ENCODE measurements at regions not wholly inside any gene's neighbourhood (a gene's known extent, or its start where the extent isn't known, plus 50 kb on each side); places are given as distances from the start of the nearest gene placed in this dataset.

DNA sequence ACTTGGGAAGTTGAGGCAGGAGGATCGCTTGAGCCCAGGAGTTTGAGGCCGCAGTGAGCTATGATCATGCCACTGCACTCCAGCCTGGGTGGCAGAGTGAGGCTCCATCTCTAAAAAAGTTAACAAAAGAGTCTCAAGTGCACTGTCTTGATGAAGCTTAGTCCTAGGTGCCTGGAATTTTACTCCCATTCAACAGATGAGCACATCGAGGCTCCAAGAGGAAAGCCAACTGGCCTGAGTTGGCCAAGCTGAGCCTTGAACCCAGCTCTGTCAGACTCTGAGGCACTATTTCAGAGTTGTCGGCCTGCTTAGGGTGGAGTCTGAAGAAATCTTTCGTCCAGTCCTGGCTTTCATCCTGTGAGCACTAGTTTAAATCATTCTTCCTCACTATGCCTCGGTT lies 98.1 kb upstream of the MAP1LC3B2 start:
- DNase-seq: no peak

GRCh38 chr12:116463366-116463765 lies 95.8 kb upstream of the MAP1LC3B2 start:
- DNase-seq: no peak

DNA sequence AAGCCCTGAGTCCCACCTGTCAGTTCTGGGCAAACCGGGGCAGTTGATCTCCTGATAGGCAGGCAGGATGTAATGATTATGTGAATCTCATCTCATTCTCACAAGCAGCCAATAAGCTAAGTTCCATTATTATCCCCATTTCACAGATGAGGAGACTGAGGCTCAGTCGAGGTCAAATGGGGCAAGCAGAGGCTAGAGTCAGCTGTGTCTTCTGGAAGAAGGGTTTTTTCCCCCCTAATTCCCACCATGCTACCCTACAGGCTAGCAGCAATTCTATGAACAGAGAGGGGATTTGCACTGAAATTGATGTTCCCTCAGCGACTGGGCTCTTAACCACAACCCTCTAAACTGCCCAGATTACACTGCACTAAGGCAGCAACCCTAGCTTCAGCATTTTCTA lies 93.8 kb upstream of the MAP1LC3B2 start:
- no peak for DNase-seq

GRCh38 chr12:116465856-116466255 lies 93.3 kb upstream of the MAP1LC3B2 start:
- no peak for DNase-seq

DNA sequence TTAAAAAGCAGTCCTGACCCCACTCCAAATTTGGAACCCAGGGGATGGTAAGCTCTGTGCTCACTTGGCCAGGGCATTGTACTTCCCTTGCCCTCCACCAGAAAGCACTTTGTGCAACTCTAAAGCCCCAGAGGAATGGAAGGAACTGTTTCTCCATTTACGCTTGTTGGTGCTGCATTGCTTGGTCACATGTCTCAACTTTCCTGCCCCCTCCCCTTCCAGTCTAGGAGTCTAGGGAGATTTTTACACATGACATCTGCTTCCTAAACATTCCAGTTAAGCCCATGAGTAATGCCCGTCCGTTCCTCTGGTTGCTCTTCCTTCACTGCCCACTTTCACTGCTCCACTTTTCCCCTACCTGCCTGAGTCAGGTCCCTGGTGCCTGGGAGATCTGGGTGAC lies 92.6 kb upstream of the MAP1LC3B2 start:
- DNase-seq: no peak

DNA sequence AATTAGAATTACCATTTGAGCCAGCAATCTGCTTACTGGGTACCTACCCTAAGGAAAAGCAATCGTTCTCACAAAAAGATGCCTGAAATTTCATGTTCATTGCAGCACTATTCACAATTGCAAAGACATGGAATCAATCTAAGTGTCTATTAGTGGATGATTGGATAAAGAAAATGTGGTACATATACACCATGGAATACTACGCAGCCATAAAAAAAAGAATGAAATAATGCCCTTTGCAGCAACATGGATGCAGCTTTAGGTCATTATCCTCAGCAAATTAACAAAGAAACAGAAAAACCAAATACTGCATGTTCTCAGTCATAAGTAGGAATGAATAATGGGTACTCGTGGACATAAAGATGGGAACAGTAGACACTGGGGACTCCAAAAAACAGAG lies 89.8 kb upstream of the MAP1LC3B2 start:
- no peak for DNase-seq

GRCh38 chr12:116471544-116471943 lies 87.6 kb upstream of the MAP1LC3B2 start:
- DNase-seq: no peak

GRCh38 chr12:116472193-116472592 lies 87.0 kb upstream of the MAP1LC3B2 start:
- no peak for DNase-seq

- no peak for DNase-seq
These were observed 85.8 kb upstream of the MAP1LC3B2 start for GRCh38 chr12:116473416-116473815.

GRCh38 chr12:116474331-116474730 lies 84.8 kb upstream of the MAP1LC3B2 start:
- DNase-seq: no peak

GRCh38 chr12:116474899-116475298 lies 84.3 kb upstream of the MAP1LC3B2 start:
- DNase-seq: no peak

DNA sequence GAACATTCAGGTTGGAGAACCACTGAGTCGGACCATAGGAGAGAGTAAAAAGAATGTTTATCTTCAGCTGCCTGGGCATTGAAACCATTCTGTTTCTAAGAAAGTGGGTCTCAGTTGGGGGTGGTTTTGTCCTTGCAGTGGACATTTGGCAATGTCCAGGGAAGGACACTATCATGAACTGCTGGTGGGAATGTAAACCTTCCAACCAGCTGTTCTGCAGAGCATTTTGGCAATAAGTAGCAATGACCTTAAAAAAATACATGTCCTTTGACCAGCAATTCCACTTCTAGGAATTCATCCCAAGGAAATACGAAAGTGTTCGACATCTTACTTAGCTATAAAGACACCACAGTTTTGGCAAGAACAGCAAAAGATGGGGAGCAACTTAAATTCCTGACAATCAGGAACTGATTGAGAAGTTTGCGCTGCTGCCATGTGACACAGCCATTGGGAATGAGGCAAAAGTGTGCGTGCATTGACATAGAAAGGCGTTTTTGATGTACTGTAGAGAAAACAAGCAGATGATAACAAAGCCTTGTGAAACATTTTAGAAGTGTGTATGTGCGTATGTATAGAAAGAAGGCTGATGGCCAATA lies 82.9 kb upstream of the MAP1LC3B2 start:
- no peak for DNase-seq

GRCh38 chr12:116478243-116478773 lies 80.9 kb upstream of the MAP1LC3B2 start:
- no peak for DNase-seq

GRCh38 chr12:116480210-116480810 lies 78.9 kb upstream of the MAP1LC3B2 start:
- DNase-seq: no peak

- DNase-seq: no peak
These were observed 77.5 kb upstream of the MAP1LC3B2 start for GRCh38 chr12:116481726-116482125.

- DNase-seq: no peak
These were observed 77.0 kb upstream of the MAP1LC3B2 start for GRCh38 chr12:116482179-116482578.

DNA sequence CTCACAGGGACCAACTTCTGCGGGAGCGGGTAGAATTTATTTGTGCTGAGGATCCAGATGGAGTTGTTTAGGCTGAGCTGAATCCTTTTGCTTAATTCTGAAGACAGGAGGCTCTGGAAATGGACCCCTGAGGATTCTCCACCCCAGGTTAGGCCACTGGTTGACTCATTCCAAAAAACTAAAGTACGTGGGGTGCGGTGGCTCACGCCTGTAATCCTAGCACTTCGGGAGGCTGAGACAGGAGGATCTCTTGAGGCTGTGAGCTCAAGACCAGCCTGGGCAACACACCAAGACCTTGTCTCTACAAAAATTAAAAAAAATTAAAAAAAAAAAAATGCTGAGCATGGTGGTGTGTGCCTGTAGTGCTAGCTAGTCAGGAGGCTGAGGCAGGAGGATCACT lies 76.3 kb upstream of the MAP1LC3B2 start:
- no peak for DNase-seq

DNA sequence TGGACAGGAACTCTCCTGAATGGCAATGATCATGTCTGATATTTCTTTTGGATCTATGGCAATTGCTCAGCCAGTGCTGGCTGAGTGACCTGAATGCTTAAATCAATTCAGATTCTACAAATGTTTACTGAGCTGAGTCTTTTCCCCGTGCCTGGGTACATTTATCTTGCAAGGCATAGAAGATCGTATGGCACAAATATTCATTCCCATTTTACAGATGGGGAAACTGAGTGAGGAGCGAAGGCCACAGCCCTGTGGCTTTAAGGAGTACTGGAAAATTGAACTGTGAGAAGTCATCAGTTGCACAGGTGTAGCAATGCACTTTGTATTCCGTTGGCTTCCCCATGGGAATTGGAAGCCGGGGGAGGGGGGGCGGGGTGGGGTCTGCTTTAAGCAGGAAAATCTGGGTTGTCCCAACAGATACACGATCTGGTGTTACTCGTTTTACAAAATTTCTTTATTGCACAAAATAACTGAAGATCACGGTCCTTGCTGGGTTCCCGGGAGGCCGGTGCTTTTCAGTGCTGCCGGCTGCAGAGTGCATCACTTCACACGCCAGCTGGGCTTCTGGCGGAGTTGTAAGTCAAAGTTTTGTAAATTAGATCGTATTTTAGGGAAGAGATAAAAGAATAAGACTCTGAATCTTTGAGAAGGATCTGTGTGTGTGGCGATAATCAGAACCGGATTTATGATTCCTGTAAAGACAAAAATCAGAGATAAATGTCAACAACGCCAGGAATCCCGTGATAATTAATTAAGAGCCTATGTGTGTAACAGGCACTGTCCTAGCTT lies 75.0 kb upstream of the MAP1LC3B2 start:
- no peak for DNase-seq

DNA sequence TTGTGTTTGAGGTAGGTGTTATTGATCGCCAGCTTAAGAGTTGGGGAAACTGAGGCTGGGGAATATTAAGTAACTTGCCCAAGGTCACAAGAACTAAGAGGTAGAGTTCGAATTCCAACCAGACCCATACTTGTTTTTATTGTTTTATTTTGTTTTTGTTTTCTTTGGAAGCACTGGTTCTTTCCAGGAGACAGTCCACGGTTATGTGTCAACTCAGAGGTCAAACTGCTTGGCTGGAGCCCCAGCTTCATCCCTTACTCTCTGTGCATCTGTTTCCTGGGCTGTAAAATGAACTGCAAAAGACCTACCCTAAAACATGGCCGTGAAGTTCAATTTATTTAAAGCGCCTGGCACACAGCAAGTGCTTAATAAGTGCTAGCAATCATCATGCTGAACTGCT lies 74.4 kb upstream of the MAP1LC3B2 start:
- no peak for DNase-seq

DNA sequence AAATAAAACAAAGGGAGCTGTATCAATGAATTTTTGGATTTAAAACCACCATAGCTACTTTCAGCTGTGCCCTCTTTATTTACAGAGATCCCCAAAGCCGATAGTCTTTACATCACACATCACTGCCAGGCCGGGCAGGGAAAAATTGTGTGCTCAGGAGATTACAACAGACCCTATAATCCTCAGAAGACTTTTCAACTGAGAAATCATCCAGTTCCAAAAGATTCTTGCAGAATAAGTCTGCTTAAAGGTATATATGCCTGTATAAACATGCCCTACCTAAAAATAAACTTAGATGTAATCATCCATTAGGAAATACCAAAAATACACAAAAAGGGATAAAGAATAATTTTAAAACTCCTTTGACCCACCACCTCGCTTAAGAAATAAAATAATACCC lies 70.1 kb upstream of the MAP1LC3B2 start:
- DNase-seq: no peak

- no peak for DNase-seq
These were observed 68.7 kb upstream of the MAP1LC3B2 start for GRCh38 chr12:116490471-116490870.

- no peak for DNase-seq
These were observed 66.4 kb upstream of the MAP1LC3B2 start for GRCh38 chr12:116492703-116493324.

GRCh38 chr12:116495260-116495659 lies 63.9 kb upstream of the MAP1LC3B2 start:
- DNase-seq: no peak
